Astrocyte (in vitro differentiated cells and primary cell): ENCODE measurements at regions not wholly inside any gene's neighbourhood (a gene's known extent, or its start where the extent isn't known, plus 50 kb on each side); places are given as distances from the start of the nearest gene placed in this dataset.

Experiments used
- DNase-seq: peaks from one replicate; pipeline ENCODE4 v3.0.0-alpha.2; 2010; ENCODE audit warnings: low read depth
- FAIRE-seq: peaks from 2 replicates; lab custom pipeline; 2011; peaks lifted over from hg19 to GRCh38; lab: Jason Lieb, UNC
- H2AFZ ChIP-seq: 2 replicates; pipeline ENCODE4 v1.6.0; 2012; ENCODE audit warnings: low read depth, low read length, inconsistent platforms
- H3K27ac ChIP-seq: 2 replicates; pipeline ENCODE4 v1.5.1; 2011; ENCODE audit warnings: low read depth, low read length, inconsistent platforms
- H3K27me3 ChIP-seq: 2 replicates; pipeline ENCODE4 v1.6.0; 2011; ENCODE audit warnings: low read length, inconsistent platforms; ENCODE audit not compliant: insufficient read depth
- H3K36me3 ChIP-seq: 2 replicates; pipeline ENCODE4 v1.5.1; 2011; ENCODE audit warnings: low read length, inconsistent platforms; ENCODE audit not compliant: insufficient read depth
- H3K4me1 ChIP-seq: 2 replicates; pipeline ENCODE4 v1.5.1; 2011; ENCODE audit warnings: low read length, inconsistent platforms; ENCODE audit not compliant: insufficient read depth
- H3K4me2 ChIP-seq: 2 replicates; pipeline ENCODE4 v1.6.0; 2012; ENCODE audit warnings: low read length, inconsistent platforms
- H3K4me3 ChIP-seq: 2 replicates; pipeline ENCODE4 v1.5.1; 2011; ENCODE audit warnings: low read depth, mild to moderate bottlenecking, low read length, inconsistent platforms; ENCODE audit not compliant: insufficient read depth
- H3K79me2 ChIP-seq: 2 replicates; pipeline ENCODE4 v1.6.0; 2012; ENCODE audit warnings: mild to moderate bottlenecking, low read length, inconsistent platforms; ENCODE audit not compliant: insufficient read depth
- H3K9ac ChIP-seq: 2 replicates; pipeline ENCODE4 v1.6.0; 2012; ENCODE audit warnings: mild to moderate bottlenecking, low read length, inconsistent platforms
- H3K9me3 ChIP-seq: 2 replicates; pipeline ENCODE4 v1.5.1; 2012; ENCODE audit warnings: low read depth, mild to moderate bottlenecking, low read length, inconsistent platforms; ENCODE audit not compliant: insufficient read depth
- H4K20me1 ChIP-seq: 2 replicates; pipeline ENCODE4 v1.6.0; 2012; ENCODE audit warnings: low read length, inconsistent platforms; ENCODE audit not compliant: insufficient read depth
- H3K27ac Mint-ChIP-seq: one replicate; pipeline ENCODE4 v1.8.0; 2021; ENCODE audit warnings: mild to moderate bottlenecking, mixed read lengths; ENCODE audit not compliant: unreplicated experiment
- H3K27me3 Mint-ChIP-seq: one replicate; pipeline ENCODE4 v1.8.0; 2021; ENCODE audit warnings: low read depth, mixed read lengths; ENCODE audit not compliant: unreplicated experiment
- H3K36me3 Mint-ChIP-seq: one replicate; pipeline ENCODE4 v1.8.0; 2021; ENCODE audit warnings: low read depth, mixed read lengths; ENCODE audit not compliant: unreplicated experiment
- H3K4me1 Mint-ChIP-seq: one replicate; pipeline ENCODE4 v1.8.0; 2021; ENCODE audit warnings: low read depth, mixed read lengths; ENCODE audit not compliant: unreplicated experiment
- H3K4me3 Mint-ChIP-seq: one replicate; pipeline ENCODE4 v1.8.0; 2021; ENCODE audit warnings: mild to moderate bottlenecking, moderate library complexity, mixed read lengths; ENCODE audit not compliant: unreplicated experiment
- H3K9me3 Mint-ChIP-seq: one replicate; pipeline ENCODE4 v1.8.0; 2021; ENCODE audit warnings: mild to moderate bottlenecking, mixed read lengths; ENCODE audit not compliant: unreplicated experiment
- CTCF ChIP-seq: IDR thresholded peaks from 2 replicates; pipeline ENCODE4 v1.5.1; 2011; ENCODE audit warnings: low read depth, mild to moderate bottlenecking, inconsistent platforms, low read length, moderate library complexity; ENCODE audit not compliant: insufficient read depth
- EZH2 ChIP-seq: IDR thresholded peaks from 2 replicates; pipeline ENCODE4 v1.6.1; 2012; ENCODE audit warnings: mild to moderate bottlenecking, low read length, inconsistent platforms; ENCODE audit not compliant: insufficient read depth

- Mint-ChIP-seq H3K27ac (no peak overlapping the region), H3K27me3 (peaks cover 39% of the 10 kb centered on the region), H3K4me3 (no peak overlapping the region), H3K36me3 (no peaks in the 10 kb centered on the region), H3K9me3 (peaks cover 2% of the 10 kb centered on the region), H3K4me1 (peaks cover 8% of the 10 kb centered on the region)
- Histone ChIP-seq H3K79me2 (no peaks in the 10 kb centered on the region), H3K4me3 (no peak overlapping the region), H3K4me1 (peaks cover 16% of the 10 kb centered on the region), H3K27me3 (no peaks in the 10 kb centered on the region), H3K9me3 (no peaks in the 10 kb centered on the region), H3K9ac (no peak overlapping the region), H3K4me2 (no peak overlapping the region), H2AFZ (no peak overlapping the region), H4K20me1 (no peaks in the 10 kb centered on the region), H3K36me3 (no peaks in the 10 kb centered on the region), H3K27ac (no peak overlapping the region)
- DNase-seq (no peak), FAIRE-seq (no peak)
- TF ChIP-seq EZH2 (no peak), CTCF (no peak)
Observed at GRCh38 chr1:53378061-53378460, 50.2 kb upstream of the LRP8 start.

- no peak overlapping the region for H3K27ac ChIP-seq
- no peaks in the 10 kb centered on the region for H4K20me1 ChIP-seq
- FAIRE-seq (no peak), DNase-seq (no peak)
- no peaks in the 10 kb centered on the region for H3K36me3 Mint-ChIP-seq
- no peak overlapping the region for H2AFZ ChIP-seq
- H3K79me2 ChIP-seq: no peaks in the 10 kb centered on the region
- H3K4me3 Mint-ChIP-seq: no peak overlapping the region
- H3K4me2 ChIP-seq: no peak overlapping the region
- peaks cover 2% of the 10 kb centered on the region for H3K9me3 Mint-ChIP-seq
- H3K9ac ChIP-seq: no peak overlapping the region
- TF ChIP-seq EZH2: no peak
- TF ChIP-seq CTCF: no peak
- H3K27ac Mint-ChIP-seq: peak overlapping the region; percentile 26
- H3K4me3 ChIP-seq: no peak overlapping the region
- no peaks in the 10 kb centered on the region for H3K27me3 ChIP-seq
- H3K9me3 ChIP-seq: no peaks in the 10 kb centered on the region
- peaks cover 8% of the 10 kb centered on the region for H3K4me1 Mint-ChIP-seq
- peaks cover 38% of the 10 kb centered on the region for H3K27me3 Mint-ChIP-seq
- peaks cover 16% of the 10 kb centered on the region for H3K4me1 ChIP-seq
- H3K36me3 ChIP-seq: no peaks in the 10 kb centered on the region
Observed at GRCh38 chr1:53378932-53379661, 51.2 kb upstream of the LRP8 start.

- no peak overlapping the region for H3K4me3 ChIP-seq
- no peaks in the 10 kb centered on the region for H4K20me1 ChIP-seq
- no peaks in the 10 kb centered on the region for H3K9me3 ChIP-seq
- peaks cover 2% of the 10 kb centered on the region for H3K9me3 Mint-ChIP-seq
- H3K79me2 ChIP-seq: no peaks in the 10 kb centered on the region
- H3K27ac ChIP-seq: no peak overlapping the region
- H3K4me1 Mint-ChIP-seq: peaks cover 8% of the 10 kb centered on the region
- no peaks in the 10 kb centered on the region for H3K36me3 Mint-ChIP-seq
- H3K27me3 Mint-ChIP-seq: peaks cover 34% of the 10 kb centered on the region
- H3K4me3 Mint-ChIP-seq: no peak overlapping the region
- DNase-seq: no peak
- no peak overlapping the region for H3K9ac ChIP-seq
- H2AFZ ChIP-seq: no peak overlapping the region
- no peak overlapping the region for H3K4me2 ChIP-seq
- H3K4me1 ChIP-seq: peaks cover 16% of the 10 kb centered on the region
- H3K27ac Mint-ChIP-seq: no peak overlapping the region
- H3K27me3 ChIP-seq: no peaks in the 10 kb centered on the region
- no peaks in the 10 kb centered on the region for H3K36me3 ChIP-seq
- no peak for FAIRE-seq
- no peak for TF ChIP-seq EZH2
- no peak for TF ChIP-seq CTCF
Observed at GRCh38 chr1:53379662-53380002, 51.8 kb upstream of the LRP8 start.
